HG03469 (cell line): ENCODE measurements at regions not wholly inside any gene's neighbourhood (a gene's known extent, or its start where the extent isn't known, plus 50 kb on each side); places are given as distances from the start of the nearest gene placed in this dataset.

Experiments used
- ATAC-seq: cut with Tn5 transposase; IDR thresholded peaks from one replicate; pipeline ENCODE4 v1.9.1; 2021; ENCODE audit warnings: mild to moderate bottlenecking, moderate library complexity, moderate number of reproducible peaks; ENCODE audit not compliant: unreplicated experiment

GRCh38 chr9:120294003-120294402 is 286.0 kb downstream of the CDK5RAP2 start:
- no peak for ATAC-seq

- no peak for ATAC-seq
Measured at GRCh38 chr9:120292606-120293005, 287.4 kb downstream of the CDK5RAP2 start.

- no peak for ATAC-seq
Measured at GRCh38 chr9:120291050-120291449, 288.9 kb downstream of the CDK5RAP2 start.

DNA sequence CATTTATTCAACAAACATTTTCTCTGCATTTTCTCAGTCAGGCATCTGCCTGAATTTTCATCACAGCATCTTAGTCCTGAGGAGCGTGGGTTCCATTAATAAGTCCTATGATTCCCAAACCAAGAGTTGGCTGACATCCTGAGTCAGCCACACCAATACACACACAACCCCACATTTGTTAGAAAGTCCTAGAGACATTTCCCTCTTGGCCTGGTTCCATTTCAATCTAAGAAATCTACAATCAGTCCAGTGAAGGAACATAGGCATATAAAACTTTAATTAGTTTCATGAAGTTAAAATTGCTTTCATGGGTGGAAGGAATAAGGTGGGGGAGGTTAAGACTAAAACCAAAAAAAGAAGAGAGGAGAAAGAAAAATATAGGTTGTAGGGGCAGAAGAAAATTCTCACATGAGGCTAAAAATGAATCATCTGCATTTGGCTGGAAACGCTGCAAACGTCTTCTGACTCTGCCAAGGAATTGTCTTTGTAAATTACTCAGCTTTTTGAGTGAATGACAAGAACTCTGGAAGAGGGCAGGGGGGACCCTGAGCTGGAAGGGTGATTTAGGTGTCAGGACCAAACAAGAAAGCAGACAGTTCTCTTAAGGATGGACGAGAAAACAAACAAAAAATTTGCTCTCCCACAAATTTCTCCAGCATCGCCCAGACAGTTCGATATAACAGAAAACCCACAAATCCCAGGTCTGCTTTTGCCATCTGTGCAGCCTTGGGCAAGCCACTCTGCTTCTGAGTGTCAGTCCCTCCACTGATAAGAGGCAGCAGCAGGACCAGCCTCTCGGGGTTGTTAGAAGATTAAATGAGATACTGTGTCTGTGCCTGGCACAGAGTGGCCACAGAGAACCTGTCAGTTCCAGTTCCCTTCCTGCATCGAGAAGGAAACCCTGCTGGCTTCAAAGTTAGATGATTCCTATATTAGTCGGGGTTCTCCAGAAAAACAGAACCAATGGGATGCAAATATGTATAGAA is 289.7 kb downstream of the CDK5RAP2 start:
- ATAC-seq: no peak

- no peak for ATAC-seq
Measured at GRCh38 chr9:120289098-120289497, 290.9 kb downstream of the CDK5RAP2 start.

DNA sequence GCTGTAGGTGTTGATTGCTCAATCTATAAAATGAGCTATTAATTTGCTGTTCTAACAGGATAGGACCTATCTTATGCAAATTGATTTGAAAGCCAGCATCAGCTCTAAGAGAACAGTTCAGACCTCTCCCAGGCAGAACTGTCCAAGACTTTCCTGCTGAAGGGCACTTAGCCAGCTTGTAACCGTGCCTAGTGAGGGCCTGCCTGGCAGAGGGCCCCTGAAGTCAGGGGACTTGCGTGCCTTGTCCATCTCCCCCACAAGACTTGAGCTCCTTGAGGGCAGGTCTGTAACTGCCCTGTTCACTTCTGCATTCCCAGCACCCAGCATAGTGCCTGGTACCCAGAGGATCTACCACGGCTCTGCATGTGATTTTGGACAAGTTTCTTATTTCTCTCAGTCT is 293.4 kb downstream of the CDK5RAP2 start:
- no peak for ATAC-seq

GRCh38 chr9:120284821-120285220 is 295.1 kb downstream of the CDK5RAP2 start:
- ATAC-seq: no peak

DNA sequence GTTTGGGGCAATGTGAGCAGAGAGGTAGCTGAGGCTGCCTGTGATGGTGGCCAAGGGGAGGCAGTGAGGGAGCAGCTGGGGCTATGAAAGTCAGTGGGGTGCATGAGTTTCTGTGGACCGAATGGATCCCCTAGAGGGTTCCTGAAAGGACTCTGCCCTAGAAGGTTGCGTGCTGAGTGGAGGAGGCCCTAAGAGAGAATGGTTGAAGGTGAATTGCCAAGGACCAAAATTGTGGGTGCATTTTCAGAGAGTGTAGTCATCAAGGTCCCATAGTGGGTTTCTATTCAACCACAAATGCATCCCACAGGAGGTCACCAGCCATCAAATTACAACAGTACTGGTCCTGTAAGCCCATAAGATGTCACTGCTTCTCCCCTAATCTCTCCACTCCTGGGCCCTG is 298.3 kb downstream of the CDK5RAP2 start:
- no peak for ATAC-seq

- no peak for ATAC-seq
Measured at GRCh38 chr9:120267929-120268328, 312.0 kb downstream of the CDK5RAP2 start.

- ATAC-seq: no peak
Measured at GRCh38 chr9:120265791-120266190, 314.2 kb downstream of the CDK5RAP2 start.

GRCh38 chr9:120264528-120264927 is 315.4 kb downstream of the CDK5RAP2 start:
- ATAC-seq: no peak

- ATAC-seq: no peak
Measured at GRCh38 chr9:120263836-120264235, 316.1 kb downstream of the CDK5RAP2 start.

- no peak for ATAC-seq
Measured at GRCh38 chr9:120261419-120261818, 318.5 kb downstream of the CDK5RAP2 start.

- no peak for ATAC-seq
Measured at GRCh38 chr9:120259100-120259499, 320.9 kb downstream of the CDK5RAP2 start.

- ATAC-seq: no peak
Measured at GRCh38 chr9:120258096-120258495, 321.9 kb downstream of the CDK5RAP2 start.

DNA sequence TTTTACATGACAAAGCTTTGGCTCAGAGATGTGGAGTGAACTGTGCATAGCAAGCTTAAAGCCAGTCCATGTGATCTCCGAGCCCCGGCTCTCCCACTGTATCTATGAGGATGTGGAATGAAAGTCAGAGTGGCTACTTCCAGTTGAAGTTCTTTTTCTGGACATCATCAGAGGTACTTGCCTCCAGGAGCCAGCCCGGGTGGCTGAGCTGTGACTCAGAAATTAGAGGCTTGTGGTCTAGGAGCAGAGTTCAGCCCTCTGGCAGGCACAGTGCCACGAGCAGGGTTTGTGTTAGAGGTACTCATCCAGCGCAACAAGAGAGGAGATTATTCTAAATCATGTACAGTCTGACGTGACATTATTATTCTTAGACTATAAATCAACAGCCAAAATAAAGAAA is 322.5 kb downstream of the CDK5RAP2 start:
- ATAC-seq: no peak

GRCh38 chr9:120256146-120256545 is 323.8 kb downstream of the CDK5RAP2 start:
- no peak for ATAC-seq

GRCh38 chr9:120252248-120252647 is 327.7 kb downstream of the CDK5RAP2 start:
- no peak for ATAC-seq

GRCh38 chr9:120242116-120242811 is 337.7 kb downstream of the CDK5RAP2 start:
- ATAC-seq: no peak

DNA sequence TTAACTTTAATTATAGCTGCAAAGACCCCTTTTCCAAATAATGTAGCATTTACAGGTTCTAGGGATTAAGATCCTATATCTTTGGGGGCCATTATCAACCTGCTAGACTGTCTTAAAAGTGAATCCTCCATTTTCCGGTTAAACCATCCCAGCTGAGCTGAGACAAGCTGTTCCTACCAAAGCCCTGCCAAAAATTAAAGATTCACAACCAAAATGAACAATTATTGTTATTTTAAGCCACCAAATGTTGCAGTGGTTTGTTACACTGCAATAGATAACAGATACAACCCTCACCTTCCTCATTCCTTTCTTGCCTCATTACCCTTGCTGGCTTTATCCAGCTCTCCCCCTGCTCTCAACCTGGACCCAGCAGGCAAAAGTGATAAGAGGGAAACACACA is 343.4 kb downstream of the CDK5RAP2 start:
- ATAC-seq: no peak

GRCh38 chr9:120235081-120235480 is 344.9 kb downstream of the CDK5RAP2 start:
- no peak for ATAC-seq

DNA sequence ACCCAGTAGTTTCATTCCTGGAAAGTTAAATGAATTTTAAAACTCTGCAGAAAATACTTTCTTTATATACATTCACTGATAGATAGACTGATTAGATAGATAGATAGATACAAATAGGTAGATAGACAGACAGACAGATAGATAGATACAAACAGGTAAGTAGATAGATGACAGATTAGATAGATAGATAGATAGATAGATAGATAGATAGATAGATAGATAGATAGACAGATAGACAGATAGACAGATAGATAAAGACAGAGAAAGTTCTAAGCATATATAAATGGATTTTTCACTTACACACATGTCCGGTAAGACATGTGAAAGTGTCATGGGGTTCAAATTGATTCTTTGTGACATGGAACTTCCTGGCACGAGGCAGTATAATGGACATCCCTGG is 349.7 kb downstream of the CDK5RAP2 start:
- ATAC-seq: no peak
